OCI-M1 (cell line): ENCODE measurements at regions not wholly inside any gene's neighbourhood (a gene's known extent, or its start where the extent isn't known, plus 50 kb on each side); places are given as distances from the start of the nearest gene placed in this dataset.

Experiments used
- DNase-seq: peaks from one replicate; lab custom pipeline; 2025; lab: John Stamatoyannopoulos, UW

DNA sequence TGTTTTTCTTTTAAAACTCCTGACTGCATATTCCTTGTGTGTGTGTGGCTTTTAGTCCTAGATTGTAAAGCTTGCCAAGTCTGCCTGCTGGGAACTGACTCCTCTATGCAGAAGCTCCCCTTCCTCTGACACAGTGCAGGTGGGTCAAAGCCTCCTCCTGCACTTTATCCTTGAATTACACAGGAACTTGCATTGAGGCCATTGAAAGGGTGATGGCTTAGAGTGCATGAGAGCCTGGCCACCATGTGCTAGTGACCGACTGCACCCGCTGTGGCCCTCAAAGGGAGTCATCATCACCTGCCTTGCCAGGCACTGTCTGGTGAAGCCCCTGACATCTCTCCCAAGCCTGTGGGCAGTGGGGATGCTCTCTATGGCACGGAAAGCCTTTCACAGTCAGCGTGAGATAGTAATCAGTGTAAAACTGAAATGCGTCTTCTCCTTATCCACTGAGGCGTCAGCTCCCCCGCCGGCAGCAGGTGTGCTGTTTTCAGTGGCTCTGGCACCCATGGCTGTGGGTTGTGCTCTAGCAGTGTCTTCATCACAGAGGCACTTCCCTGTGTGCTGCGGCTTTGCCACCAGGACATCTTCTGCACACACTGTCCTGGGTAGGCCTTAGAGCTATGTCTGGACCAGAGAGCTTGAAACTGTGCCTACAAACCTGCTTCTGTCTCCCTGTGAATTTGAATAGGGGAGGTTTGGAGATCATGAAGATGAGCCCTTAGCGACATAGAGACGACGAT lies 87.9 kb downstream of the THBS2 start:
- no peak for DNase-seq

DNA sequence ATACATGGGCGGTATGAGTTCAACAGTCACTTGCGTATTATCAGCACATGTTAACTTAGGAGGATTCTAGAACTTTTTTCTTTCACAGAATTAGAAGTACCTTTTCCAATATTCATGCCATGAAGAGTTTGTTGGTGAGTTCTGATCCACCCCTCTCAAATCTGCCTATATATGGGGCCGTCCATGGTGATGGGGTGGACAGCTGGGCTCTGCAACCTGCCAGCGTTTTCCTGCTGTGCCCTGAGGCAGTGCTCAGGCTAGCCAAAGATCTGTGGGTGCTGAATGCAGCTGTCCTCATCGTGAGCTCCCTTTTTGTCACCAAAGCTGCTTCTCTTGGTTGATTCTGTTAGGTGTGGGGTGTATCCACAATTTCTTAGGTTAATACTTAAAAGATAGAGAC lies 88.7 kb downstream of the THBS2 start:
- DNase-seq: no peak

DNA sequence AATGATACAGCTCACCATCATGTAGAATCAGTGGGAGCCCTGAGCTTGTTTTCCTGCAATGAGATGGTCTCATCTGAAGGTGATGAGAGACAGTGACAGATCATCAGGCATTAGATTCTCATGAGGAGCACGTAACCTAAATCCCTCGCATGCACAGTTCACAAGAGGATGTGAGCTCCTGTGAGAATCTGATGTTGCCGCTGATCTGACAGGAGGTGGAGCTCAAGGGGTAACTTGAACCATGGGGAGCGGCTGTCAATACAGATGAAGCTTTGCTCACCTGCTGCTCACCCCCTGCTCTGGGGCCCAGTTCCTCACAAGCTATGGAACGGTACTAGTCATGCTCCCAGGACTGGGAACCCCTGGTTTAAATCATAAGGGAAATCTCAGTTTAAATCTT lies 89.2 kb downstream of the THBS2 start:
- DNase-seq: no peak

DNA sequence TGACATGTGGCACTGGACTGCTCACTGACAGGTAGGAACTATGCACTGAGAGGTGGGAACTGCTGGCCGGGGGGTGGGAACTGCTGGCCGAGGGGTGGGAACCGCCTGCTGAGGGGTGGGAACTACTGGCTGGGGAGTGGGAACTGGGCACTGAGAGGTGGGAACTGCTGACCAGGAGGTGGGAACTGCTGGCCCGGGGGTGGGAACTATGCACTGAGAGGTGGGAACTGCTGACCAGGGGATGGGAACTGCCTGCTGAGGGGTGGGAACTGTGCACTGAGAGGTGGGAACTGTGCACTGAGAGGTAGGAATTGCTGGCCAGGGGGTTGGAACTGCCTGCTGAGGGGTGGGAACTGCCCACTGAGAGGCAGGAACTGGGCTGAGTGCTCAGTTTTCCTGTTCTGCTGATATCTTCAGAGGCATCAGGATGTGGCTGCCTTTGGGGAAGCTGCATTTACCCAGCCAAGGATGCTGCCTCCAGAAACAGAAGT lies 90.2 kb downstream of the THBS2 start:
- no peak for DNase-seq

DNA sequence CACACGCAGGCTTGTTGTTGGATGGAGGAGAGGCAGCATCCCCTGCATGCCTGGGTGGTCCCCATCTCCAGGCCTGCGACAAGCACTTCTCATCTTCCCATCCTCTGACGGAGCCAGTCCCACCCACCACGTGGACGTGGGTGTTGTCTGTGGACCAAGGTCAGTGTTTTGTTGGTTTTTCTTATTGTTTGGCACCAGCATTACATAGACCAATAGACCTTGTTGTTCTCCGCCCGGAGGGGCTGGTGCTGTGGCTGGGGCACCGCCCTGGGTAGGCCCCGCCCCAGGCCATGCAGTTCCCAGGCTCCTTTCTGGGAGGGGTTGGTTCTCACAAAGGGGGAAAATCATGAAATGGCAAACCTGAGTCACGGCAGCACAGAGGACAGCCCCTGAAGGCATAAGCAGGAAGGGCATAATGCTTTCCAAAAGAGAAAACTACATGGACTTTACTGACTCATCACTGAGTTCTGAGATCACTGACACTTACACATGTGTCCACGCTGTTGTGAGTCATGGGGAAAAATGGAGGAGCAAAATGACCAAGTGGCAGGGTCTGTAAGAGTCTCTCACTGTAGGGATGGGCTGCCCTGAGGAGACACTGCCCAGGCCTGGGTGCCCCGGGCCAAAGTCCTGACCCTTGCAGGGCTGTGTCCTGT lies 90.8 kb downstream of the THBS2 start:
- no peak for DNase-seq

DNA sequence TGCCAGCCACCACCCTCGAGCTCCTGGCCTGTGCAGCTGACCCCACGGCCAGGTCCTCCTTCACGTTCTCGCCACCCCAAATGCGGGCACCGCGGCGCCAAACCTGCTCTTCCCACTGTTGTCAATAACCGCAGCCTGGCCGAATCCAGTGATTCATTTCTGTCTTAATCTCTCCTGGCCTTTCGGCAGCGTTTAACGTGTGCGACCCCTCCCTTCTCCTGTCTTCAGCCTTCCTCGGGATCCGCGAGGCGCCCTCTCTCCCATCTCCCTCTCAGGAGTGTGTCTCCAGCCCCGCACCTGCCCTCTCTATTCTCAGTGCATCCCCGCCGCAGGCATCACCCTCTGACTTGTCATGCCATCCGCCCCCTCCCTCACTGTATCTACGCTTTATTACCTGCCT lies 91.4 kb downstream of the THBS2 start:
- no peak for DNase-seq

DNA sequence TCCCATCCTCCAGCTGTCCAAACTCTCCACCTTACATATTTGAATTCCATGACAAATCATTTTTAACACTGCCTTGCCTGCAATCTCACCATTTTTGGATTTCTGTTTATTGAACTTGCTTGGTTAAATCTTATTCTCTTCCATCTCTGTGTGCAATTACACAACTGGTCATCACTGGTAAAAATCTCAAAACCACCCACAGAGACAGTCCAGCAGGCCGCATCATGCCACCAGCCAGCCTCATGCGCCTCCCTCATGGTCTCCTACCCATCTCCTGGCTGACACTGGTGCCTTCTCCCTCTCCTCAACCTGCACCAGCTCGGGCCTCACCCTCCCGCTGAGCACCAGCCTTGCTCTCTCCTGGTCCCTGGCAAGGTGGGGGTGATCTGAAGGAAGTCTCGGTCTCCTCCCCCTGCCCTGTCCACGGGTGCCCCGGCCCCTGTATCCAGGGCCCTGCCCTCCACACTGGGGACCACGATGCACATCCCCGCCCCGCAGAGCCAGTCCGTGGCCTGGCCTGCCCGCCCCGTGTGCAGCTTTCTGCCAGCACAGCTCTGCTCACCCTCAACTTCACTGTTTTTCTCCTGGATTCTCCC lies 92.0 kb downstream of the THBS2 start:
- no peak for DNase-seq

DNA sequence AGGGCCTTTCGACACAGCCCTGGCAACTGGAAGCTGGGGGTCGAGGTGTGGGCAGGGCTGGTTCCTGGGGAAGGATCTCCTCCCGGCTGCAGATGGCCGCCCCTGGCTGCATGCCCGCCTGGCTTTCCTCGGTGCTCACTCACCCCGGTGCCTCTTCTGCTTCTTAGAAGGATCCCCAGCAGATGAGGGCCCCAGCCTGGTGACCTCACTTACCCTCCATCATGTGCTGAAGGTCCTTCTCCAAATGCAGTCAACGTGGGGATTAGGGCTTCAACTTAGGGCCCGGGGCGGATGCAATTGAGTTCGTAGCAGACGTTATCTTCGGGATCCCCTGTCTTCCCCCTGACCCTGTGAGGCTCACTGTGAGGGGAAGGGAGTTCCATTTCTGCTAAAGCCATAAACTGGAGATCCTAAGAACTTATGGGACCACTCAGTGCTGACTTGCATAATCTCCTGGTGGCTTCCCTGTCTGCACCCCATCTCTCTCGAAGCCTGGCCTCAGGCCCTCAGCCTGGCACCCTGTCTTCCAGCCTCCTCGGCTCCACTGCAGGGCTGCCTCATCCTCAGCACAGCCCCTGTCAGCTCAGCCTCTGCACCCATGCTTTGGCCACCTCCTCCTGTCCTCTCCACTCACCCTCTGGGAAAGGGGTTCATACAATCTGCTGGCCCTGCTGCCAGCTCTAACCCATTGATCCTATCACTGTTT lies 92.6 kb downstream of the THBS2 start:
- DNase-seq: no peak

DNA sequence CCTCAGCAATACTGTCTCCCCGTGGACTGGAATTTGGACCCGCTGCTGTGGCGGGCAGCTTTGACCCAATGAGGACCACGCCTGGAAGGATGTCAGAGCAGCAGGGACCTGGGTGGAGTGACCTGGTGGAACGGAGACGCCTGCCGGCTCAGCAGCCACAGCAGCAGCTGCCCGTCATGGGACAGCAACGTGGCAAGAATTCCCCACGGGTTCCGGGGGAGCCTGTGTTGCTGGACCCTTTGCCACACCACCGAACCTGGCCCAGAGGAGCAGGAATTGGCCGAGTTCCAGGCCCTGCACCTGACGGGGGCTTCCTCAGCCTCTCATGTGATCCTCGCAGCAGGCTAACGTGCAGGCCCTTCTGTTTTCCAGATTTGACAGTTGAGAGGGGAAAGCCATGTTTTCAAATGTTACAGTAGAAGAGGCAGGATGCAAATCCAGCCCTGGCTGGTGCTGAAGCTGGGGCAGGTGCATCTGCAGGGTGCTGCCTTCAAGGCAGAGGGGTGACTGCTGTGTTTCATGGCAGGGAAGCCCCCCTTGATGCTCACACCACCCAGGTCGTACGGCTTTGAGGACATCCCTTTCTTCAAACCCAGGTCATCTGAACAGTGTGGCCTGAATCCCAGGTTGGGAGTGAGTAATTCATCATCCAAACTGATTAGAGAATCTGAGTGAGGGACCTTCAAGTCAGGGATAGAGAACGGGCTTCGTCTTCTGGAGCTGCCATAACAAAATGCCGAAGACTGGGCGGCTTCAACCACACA lies 93.4 kb downstream of the THBS2 start:
- DNase-seq: no peak

DNA sequence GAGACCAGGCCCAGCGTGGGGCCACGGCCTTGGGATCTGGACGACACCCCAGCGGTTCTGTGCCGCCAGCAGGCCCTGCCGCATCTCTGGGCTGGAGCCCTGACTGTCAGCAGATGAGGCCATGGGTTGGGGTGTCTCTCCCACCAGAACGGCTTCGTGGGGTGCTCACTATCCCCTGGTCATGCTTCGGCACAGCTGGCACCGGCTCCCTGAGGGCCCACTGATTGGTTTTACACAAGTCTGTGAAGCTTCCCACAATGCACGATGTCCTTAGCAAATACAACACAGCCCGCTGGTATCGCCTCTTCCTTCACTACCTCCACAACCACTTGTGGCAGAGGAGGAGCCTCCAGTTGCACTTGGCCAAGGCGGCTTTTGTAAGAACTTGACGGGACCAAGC lies 94.3 kb downstream of the THBS2 start:
- no peak for DNase-seq

DNA sequence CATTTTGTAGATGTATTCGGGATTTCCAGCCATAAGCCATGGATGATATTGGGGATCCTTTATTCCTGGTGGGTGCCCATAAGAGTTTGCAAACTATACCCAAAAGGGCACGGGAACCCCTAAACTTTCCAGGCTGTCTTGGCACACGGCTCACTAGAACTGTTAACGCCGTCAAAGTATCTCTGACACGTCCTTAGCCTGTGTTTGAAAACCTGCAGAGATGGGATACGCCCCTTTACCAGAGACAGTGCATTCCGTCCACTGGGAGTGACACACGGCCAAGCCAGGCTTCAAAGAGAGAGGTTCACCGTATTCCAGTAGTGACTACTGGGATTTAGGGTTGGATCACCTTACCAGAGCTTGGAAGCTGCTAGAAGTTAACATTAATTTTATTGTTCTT lies 95.0 kb downstream of the THBS2 start:
- no peak for DNase-seq

DNA sequence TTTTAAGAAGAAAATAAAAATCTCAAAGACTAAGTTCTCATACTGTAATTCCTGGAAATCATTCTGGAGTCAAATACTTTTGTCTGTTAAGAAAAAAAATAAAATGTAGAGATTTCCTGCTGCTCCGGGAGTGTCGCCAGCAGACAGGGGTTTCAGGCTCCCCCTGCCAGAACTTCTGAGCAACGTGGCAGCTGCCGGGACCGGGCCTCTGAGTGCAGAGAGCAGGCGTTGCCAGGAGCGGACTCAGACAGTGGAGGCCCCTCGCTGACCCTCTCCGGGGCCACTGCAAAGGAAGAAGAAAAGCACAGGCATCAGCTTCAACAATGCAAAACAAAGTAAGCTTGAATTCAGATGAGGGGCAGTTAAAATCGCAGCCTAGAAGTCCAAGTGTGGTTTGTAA lies 95.5 kb downstream of the THBS2 start:
- no peak for DNase-seq

DNA sequence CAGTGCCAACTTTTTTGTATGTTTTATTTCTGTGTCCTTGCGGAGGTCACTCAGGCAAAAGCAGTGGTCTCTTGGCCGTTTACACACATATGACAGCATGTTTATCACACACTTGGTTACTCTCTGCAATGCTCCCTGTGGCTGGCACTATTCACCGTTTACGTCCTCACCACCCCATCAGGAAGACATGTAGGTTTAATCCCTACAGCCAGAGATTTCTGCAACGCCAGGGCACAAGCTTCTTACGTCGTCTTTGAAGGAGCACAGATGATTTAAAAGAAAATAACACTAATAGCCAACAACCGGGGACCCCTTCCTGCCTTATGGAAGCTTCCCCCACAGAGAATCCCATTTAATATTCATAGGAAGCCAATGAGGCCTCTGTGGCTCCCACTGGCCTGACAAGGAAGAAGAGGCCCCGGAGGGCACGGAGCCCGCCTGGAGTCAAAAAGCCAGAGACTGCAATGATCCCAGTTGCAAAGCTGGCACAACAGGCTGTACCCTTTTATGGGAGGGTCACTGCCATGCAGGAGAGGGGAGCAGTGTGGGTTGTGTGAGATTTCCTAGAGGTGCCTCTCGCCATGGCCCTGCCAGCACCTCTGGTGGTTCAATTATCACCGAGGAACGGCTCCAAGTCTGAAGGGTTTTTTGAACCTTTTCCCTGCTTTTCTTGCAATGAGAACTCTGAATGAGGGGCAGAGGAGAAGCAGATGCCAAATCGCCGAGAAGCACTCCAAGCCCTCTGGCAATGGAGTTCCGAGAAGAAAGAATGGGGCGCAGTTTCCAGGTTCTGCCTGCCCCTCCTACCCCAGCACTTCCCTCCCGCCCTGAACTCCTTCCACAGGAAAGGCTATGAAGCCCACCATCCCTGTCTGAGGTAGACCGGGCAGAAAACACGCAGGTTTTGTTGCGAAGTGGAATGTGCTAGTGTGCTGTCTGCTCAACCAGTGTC lies 96.2 kb downstream of the THBS2 start:
- DNase-seq: no peak

DNA sequence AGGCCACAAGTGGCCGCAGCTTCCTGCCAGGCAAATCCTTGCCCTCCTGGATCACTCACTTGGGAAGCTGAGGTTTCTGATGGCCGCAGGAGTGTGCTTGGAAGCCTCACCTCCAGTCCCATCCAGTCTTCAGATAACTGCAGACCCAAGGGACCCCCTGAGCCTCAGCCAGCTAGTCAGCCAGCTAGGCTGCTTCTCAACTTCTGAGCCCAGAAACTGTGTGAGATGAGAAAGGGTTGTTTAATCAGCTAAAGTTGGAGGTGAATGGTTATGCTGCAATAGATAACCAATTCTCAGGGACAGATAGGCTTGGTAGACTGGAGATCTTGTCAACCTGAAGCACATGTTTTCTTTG lies 96.9 kb downstream of the THBS2 start:
- DNase-seq: no peak

DNA sequence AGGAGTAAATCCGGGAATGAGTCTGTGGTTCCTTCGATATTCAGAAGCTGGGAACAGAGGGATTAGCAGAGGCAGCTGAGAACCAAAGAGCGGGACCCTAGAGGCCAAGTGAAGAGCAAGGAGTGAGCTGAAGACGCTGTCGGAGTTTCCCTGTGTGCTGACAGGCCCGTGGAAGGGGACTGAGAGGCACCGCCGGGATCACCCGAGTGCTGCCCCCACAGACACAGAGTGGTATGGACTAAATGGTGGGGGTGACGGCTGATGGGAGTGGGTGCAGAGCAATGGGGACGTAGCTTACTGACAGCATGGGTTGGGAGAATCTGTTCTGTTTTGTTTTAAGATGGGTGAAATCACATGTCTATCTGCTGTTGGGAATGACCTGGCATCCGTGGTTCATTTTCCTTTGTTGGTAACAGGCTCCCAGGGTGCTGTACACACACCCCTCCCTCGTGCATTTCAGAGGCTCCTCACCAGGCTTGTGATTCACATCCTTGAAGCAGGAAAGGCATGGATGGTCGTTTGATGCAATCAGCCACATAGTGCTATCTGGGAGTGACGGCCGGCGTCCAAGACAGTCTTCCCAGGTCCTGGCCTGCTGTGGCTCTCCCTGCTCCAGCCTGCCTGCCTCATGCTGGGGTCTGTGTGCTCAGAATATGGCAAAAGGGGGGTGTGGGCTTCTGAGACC lies 97.4 kb downstream of the THBS2 start:
- DNase-seq: no peak

DNA sequence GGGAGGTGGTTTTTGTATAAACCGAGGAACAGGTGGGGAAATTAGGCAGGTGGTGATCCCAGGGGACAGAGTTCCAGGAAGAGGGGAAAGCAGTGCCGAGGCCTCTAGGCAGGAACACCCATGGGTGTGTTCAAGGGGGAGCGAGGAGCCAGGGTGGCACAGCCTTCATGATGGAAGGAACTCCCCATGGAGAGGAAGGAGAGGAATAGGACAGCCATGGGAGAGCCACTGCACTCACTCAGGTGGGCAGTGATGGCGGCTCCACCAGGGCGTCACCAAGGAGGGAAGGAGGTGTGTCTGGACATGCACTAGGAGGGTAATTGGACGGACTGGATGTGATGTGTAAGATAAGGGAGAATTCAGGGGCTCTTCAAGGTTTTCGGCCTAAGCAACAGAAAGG lies 98.2 kb downstream of the THBS2 start:
- DNase-seq: no peak

DNA sequence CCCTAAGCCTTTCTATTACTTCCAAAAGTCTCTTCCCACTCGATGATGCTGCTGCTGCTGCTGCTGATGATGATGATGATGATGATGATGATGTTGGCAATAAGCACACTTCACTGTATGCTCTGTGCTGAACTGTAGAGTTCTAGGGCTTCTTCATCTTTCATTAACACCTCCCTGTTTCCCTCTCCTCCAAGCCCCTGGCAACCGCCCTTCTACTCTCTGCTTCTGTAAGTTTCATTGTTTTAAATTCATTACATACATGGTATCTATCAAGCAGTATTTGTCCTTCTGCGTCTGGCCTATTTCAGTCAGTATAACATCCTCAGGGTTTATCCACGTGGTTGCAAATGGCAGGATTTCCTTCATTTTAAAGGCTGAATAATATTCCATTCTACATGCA lies 100.2 kb downstream of the THBS2 start:
- no peak for DNase-seq

DNA sequence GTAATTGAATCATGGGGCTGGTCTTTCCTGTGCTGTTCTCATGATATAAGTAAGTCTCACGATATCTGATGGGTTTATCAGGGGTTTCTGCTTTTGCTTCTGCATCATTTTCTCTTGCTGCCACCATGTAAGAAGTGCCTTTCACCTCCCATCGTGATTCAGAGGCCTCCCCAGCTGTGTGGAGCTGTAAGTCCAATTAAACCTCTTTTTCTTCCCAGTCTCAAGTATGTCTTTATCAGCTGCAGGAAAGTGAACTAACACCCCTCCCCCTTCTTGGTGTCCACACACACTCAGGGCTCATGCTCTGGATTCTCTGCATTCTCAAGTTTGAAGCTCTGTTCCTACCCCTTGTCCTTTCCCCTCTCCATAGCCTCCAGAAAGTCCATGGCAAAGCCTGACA lies 107.1 kb downstream of the THBS2 start:
- no peak for DNase-seq

DNA sequence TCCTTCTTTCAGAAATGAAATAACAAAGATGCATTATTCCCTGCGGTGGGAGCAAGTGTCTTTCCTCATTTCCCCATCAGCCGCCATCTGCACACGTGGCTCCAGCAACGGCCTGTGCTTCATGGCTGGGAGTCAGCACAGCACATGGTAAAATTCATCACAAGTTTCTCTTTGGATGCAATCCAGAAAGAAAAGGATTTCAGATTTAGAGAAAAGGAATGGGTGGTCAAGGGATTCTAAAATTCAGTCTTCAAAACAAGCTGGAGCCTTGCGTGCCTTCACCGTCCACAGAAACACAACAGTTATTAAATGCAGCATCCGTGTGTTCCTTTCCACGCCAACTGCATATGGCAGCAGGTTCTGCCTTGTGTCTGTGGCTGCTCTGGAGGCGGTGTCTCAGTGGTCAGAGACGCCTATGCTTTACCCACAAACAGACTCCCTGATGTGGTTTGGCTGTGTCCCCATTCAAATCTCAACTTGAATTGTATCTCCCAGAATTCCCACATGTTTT lies 107.6 kb downstream of the THBS2 start:
- DNase-seq: no peak

DNA sequence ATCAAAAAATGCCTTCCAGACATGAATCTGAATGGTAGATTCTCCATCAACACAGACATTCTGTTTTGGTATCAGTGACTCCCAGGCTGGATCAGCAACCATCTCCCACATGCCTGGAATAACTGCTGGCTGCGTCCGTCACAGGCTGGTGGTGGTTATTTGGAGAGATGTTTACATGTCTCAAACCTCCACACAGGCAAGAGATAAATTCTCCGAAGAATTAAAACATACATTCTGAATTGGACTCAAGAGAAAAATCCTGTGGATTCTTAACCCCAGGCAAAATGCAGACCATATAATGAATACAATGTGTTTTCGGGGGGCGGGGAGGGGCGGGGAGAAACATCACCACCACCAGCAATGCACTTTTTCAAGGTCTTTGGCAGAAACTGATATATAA lies 108.2 kb downstream of the THBS2 start:
- DNase-seq: no peak
